ENCODE measurements at regions not wholly inside any gene's neighbourhood (a gene's known extent, or its start where the extent isn't known, plus 50 kb on each side); places are given as distances from the start of the nearest gene placed in this dataset.

GRCh38 chr10:111281516-111281915, 204.7 kb downstream of the ADRA2A start:
- CTCF ChIA-PET, result no interaction called here
- H3K4me3 ChIP-seq, result no peak overlapping the region

GRCh38 chr10:111289461-111289860, 212.6 kb downstream of the ADRA2A start:
- Histone ChIP-seq H3K9me3 (ENCODE audit: insufficient read depth, low read depth) (no peaks in the 10 kb centered on the region), H3K36me3 (ENCODE audit: low read depth) (no peaks in the 10 kb centered on the region), H3K9me2 (ENCODE audit: insufficient read depth) (no peaks in the 10 kb centered on the region), H2AFZ (no peak overlapping the region), H3K4me3 (no peak overlapping the region), H3F3A (ENCODE audit: insufficient read depth, low read depth) (no peaks in the 10 kb centered on the region), H3K4me2 (no peak overlapping the region), H3K79me2 (ENCODE audit: low read depth) (no peaks in the 10 kb centered on the region), H3K27ac (no peak overlapping the region), H4K20me1 (ENCODE audit: insufficient read depth) (no peaks in the 10 kb centered on the region), H3K27me3 (ENCODE audit: insufficient read depth, low read depth) (no peaks in the 10 kb centered on the region), H3K4me1 (replicated peaks; ENCODE audit: insufficient read depth) (no peaks in the 10 kb centered on the region)
- DNase-seq, result no peak
- ChIA-PET CTCF (no interaction called here), POLR2A (ENCODE audit: unreplicated experiment) (no interaction called here)
- TF ChIP-seq EZH2 (IDR thresholded peaks at IDR 0.05; ENCODE audit: low read depth), result no peak
- TF ChIP-seq, protein P1, sequence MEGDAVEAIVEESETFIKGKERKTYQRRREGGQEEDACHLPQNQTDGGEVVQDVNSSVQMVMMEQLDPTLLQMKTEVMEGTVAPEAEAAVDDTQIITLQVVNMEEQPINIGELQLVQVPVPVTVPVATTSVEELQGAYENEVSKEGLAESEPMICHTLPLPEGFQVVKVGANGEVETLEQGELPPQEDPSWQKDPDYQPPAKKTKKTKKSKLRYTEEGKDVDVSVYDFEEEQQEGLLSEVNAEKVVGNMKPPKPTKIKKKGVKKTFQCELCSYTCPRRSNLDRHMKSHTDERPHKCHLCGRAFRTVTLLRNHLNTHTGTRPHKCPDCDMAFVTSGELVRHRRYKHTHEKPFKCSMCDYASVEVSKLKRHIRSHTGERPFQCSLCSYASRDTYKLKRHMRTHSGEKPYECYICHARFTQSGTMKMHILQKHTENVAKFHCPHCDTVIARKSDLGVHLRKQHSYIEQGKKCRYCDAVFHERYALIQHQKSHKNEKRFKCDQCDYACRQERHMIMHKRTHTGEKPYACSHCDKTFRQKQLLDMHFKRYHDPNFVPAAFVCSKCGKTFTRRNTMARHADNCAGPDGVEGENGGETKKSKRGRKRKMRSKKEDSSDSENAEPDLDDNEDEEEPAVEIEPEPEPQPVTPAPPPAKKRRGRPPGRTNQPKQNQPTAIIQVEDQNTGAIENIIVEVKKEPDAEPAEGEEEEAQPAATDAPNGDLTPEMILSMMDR (conservative IDR thresholded peaks at IDR 0.05), result no peak
- intact Hi-C loops (cut with micrococcal nuclease; ENCODE audit: unreplicated experiment), result no loop called here
- BruUV-seq (replicated peaks), result no TSS peak

More at GRCh38 chr10:111281516-111281915, 204.7 kb downstream of the ADRA2A start:
- H2AFZ ChIP-seq, result no peak overlapping the region
- no peaks in the 10 kb centered on the region for H3K9me3 ChIP-seq (ENCODE audit: insufficient read depth, low read depth)
- no peaks in the 10 kb centered on the region for H3K9me2 ChIP-seq (ENCODE audit: insufficient read depth)
- BruUV-seq (replicated peaks), result no TSS peak
- intact Hi-C loops (cut with micrococcal nuclease; ENCODE audit: unreplicated experiment), result no loop called here
- POLR2A ChIA-PET (ENCODE audit: unreplicated experiment), result no interaction called here
- no peaks in the 10 kb centered on the region for H3K36me3 ChIP-seq (ENCODE audit: low read depth)
- no peak overlapping the region for H3K27ac ChIP-seq
- no peaks in the 10 kb centered on the region for H3K79me2 ChIP-seq (ENCODE audit: low read depth)
- no peaks in the 10 kb centered on the region for H3F3A ChIP-seq (ENCODE audit: insufficient read depth, low read depth)
- no peaks in the 10 kb centered on the region for H3K27me3 ChIP-seq (ENCODE audit: insufficient read depth, low read depth)
- no peaks in the 10 kb centered on the region for H3K4me1 ChIP-seq (replicated peaks; ENCODE audit: insufficient read depth)
- H4K20me1 ChIP-seq (ENCODE audit: insufficient read depth), result no peaks in the 10 kb centered on the region
- TF ChIP-seq EZH2 (IDR thresholded peaks at IDR 0.05; ENCODE audit: low read depth), result no peak
- TF ChIP-seq, protein P1 (conservative IDR thresholded peaks at IDR 0.05), result peak; percentile 36
- no peak for DNase-seq
- no peak overlapping the region for H3K4me2 ChIP-seq

DNA sequence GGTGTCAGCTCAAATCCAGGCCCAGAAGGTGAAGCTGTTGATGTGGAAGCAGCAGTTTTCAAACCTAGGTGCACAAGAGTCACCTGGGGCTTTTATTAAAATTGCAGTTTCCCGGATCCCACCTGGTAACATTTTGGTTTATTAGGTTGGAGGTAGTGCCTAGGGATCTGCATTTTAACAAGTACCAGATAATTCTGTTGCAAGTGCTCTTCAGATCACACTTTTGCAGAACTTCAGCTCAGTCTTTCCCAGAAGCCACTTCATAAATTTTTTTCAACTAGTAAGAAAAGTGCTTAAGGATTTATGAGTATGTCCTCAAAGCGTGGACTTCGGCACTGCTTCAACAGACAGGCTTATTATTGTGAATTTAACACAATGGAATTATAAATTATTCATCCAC, 213.8 kb downstream of the ADRA2A start:
- no peaks in the 10 kb centered on the region for H3K27me3 ChIP-seq (ENCODE audit: insufficient read depth, low read depth)
- no TSS peak for BruUV-seq (replicated peaks)
- H3K4me2 ChIP-seq, result no peak overlapping the region
- CTCF ChIA-PET, result interaction anchor here (0.6 kb wide), 1 partner anchor 129 kb away, joined by 4 read pairs; no protein-coding TSS in a partner anchor
- TF ChIP-seq, protein P1 (conservative IDR thresholded peaks at IDR 0.05), result no peak
- no peak for TF ChIP-seq EZH2 (IDR thresholded peaks at IDR 0.05; ENCODE audit: low read depth)
- POLR2A ChIA-PET (ENCODE audit: unreplicated experiment), result no interaction called here
- no peak overlapping the region for H3K4me3 ChIP-seq
- no peaks in the 10 kb centered on the region for H4K20me1 ChIP-seq (ENCODE audit: insufficient read depth)
- no peak for DNase-seq
- no peaks in the 10 kb centered on the region for H3K9me2 ChIP-seq (ENCODE audit: insufficient read depth)
- no peak overlapping the region for H2AFZ ChIP-seq
- H3K79me2 ChIP-seq (ENCODE audit: low read depth), result no peaks in the 10 kb centered on the region
- H3K9me3 ChIP-seq (ENCODE audit: insufficient read depth, low read depth), result no peaks in the 10 kb centered on the region
- intact Hi-C loops (cut with micrococcal nuclease; ENCODE audit: unreplicated experiment), result no loop called here
- no peaks in the 10 kb centered on the region for H3F3A ChIP-seq (ENCODE audit: insufficient read depth, low read depth)
- no peaks in the 10 kb centered on the region for H3K36me3 ChIP-seq (ENCODE audit: low read depth)
- no peak overlapping the region for H3K27ac ChIP-seq
- H3K4me1 ChIP-seq (replicated peaks; ENCODE audit: insufficient read depth), result no peaks in the 10 kb centered on the region
